ENCODE measurements at regions not wholly inside any gene's neighbourhood (a gene's known extent, or its start where the extent isn't known, plus 50 kb on each side); places are given as distances from the start of the nearest gene placed in this dataset.

GRCh38 chr6:106003268-106003987 lies 82.7 kb upstream of the PRDM1 start:
- intact Hi-C loops (cut with DNase I, micrococcal nuclease), result no loop called here

DNA sequence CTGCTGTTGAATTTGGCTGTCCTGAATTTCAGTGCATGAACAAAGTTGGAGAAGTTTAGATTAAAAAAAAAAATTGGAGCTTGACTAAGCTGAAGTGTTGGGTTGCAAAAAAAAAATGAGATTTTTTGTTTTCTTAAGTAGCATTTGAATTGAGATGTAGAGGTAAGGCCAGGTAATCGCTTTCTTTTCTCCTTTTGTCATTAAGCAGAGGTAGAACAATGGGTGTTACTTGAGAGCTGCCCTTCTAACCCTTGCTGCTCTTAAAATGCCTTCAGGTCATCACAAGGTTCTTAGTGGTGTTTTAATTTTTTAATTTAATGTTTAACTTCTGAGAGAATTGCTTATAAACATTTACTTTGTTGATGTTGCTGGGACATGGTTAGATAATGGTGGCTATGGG lies 84.1 kb upstream of the PRDM1 start:
- H3K36me3 ChIP-seq (ENCODE audit: low read depth), result no peaks in the 10 kb centered on the region
- DNase-seq (no peak), ATAC-seq (no peak)
- intact Hi-C loops (cut with DNase I, micrococcal nuclease), result no loop called here
- no peak overlapping the region for H3K4me3 ChIP-seq
- TF ChIP-seq, protein P1, sequence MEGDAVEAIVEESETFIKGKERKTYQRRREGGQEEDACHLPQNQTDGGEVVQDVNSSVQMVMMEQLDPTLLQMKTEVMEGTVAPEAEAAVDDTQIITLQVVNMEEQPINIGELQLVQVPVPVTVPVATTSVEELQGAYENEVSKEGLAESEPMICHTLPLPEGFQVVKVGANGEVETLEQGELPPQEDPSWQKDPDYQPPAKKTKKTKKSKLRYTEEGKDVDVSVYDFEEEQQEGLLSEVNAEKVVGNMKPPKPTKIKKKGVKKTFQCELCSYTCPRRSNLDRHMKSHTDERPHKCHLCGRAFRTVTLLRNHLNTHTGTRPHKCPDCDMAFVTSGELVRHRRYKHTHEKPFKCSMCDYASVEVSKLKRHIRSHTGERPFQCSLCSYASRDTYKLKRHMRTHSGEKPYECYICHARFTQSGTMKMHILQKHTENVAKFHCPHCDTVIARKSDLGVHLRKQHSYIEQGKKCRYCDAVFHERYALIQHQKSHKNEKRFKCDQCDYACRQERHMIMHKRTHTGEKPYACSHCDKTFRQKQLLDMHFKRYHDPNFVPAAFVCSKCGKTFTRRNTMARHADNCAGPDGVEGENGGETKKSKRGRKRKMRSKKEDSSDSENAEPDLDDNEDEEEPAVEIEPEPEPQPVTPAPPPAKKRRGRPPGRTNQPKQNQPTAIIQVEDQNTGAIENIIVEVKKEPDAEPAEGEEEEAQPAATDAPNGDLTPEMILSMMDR (IDR thresholded peaks at IDR 0.05), result no peak
- no peaks in the 10 kb centered on the region for H3K4me1 ChIP-seq (ENCODE audit: low read depth)
- H3K9me3 ChIP-seq, result no peaks in the 10 kb centered on the region

More at GRCh38 chr6:106003268-106003987, 82.7 kb upstream of the PRDM1 start:
- Histone ChIP-seq H3K36me3 (ENCODE audit: low read depth) (no peaks in the 10 kb centered on the region), H3K9me3 (no peaks in the 10 kb centered on the region), H3K4me3 (no peak overlapping the region), H3K4me1 (ENCODE audit: low read depth) (no peaks in the 10 kb centered on the region)
- TF ChIP-seq, protein P1 (IDR thresholded peaks at IDR 0.05), result no peak
- ATAC-seq, result peak; percentile 40
- no peak for DNase-seq

DNA sequence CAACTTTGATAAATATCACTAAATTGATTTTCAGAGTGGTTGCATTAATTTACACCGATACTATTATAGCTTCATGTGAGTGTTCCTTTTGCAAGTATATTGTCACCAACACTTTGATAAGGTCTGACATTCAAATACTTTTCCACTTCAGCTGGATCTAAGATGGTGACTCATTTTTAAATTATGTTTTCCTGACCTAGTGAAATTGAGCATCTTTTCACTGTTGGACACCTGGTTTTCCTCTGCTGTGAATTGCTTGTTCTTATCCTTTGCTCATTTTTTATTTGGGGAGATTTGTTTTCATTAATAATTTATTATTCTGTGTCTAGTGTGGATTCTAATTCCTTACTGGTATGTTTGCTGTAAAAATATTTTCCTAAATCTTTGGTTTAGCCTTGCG lies 85.2 kb upstream of the PRDM1 start:
- H3K9me3 ChIP-seq, result no peaks in the 10 kb centered on the region
- TF ChIP-seq, protein P1 (IDR thresholded peaks at IDR 0.05), result no peak
- no peak for ATAC-seq
- H3K36me3 ChIP-seq (ENCODE audit: low read depth), result no peaks in the 10 kb centered on the region
- no peak overlapping the region for H3K4me3 ChIP-seq
- intact Hi-C loops (cut with DNase I, micrococcal nuclease), result no loop called here
- DNase-seq, result no peak
- no peaks in the 10 kb centered on the region for H3K4me1 ChIP-seq (ENCODE audit: low read depth)

GRCh38 chr6:105997482-105997881 lies 88.7 kb upstream of the PRDM1 start:
- intact Hi-C loops (cut with DNase I, micrococcal nuclease), result loop anchor here in 1 of 2 donors (10.0 kb wide), 1 partner anchor 193 kb away; no protein-coding TSS in a partner anchor
- H3K9me3 ChIP-seq, result no peaks in the 10 kb centered on the region
- H3K4me3 ChIP-seq, result no peak overlapping the region
- TF ChIP-seq, protein P1 (IDR thresholded peaks at IDR 0.05), result no peak
- H3K4me1 ChIP-seq (ENCODE audit: low read depth), result peaks cover 5% of the 10 kb centered on the region
- ATAC-seq, result no peak
- DNase-seq, result no peak
- H3K36me3 ChIP-seq (ENCODE audit: low read depth), result no peaks in the 10 kb centered on the region

DNA sequence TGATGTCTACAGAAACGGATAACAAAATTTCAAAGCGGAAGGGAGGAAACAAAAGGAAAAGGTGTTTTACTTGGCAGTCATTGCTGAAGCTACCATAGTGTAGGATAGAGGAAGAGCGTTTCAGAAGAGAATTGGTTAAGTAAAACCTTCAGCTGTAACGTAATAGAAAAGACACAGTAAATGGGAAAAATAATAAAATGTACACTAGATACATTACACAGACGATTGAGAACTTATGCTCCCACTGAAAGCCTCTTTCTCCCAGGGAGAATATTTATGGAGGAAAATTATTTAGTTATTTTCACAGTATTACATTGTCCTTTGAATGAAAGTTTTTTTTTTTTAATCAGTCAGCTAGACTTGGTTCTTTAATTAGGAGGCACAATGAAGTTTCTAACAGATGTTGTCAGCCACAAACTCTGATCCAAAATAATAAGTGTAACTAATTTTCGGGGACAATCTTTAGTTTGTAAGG lies 90.7 kb upstream of the PRDM1 start:
- Histone ChIP-seq H3K9me3 (no peaks in the 10 kb centered on the region), H3K4me1 (ENCODE audit: low read depth) (peaks cover 5% of the 10 kb centered on the region), H3K4me3 (peak overlapping the region; percentile 18), H3K36me3 (ENCODE audit: low read depth) (no peaks in the 10 kb centered on the region)
- ATAC-seq, result no peak
- DNase-seq, result no peak
- intact Hi-C loops (cut with DNase I, micrococcal nuclease), result loop anchor here in 1 of 2 donors (10.0 kb wide), 1 partner anchor 191 kb away; no protein-coding TSS in a partner anchor
- TF ChIP-seq, protein P1 (IDR thresholded peaks at IDR 0.05), result no peak

Measured in mucosa of descending colon (tissue), 3 donors.